Adrenal gland (tissue), 5 donors: ENCODE measurements at regions not wholly inside any gene's neighbourhood (a gene's known extent, or its start where the extent isn't known, plus 50 kb on each side); places are given as distances from the start of the nearest gene placed in this dataset.

Source experiments
- CTCF ChIP-seq, 6 experiments: fragments of 450-650 bp in 4 of 6; fragments of 200-600 bp in 2 of 6; sonication (generic) in 1 of 6; IDR thresholded peaks; 1 replicate in 5 of 6; 2 replicates in 1 of 6; pipeline versions ENCODE4 v1.5.1 to v1.8.0; 2016 to 2021; ENCODE audit warnings: antibody characterized with exemption in 6 of 6, mild to moderate bottlenecking in 2 of 6, moderate library complexity in 1 of 6
- POLR2A ChIP-seq, 2 donors: fragments of 450-650 bp; IDR thresholded peaks; one replicate each; pipeline ENCODE4 v1.6.1; 2017; ENCODE audit warnings: antibody characterized with exemption in 2 of 2, mild to moderate bottlenecking in 2 of 2, moderate library complexity in 1 of 2
- donor health status: DM: no; HTN: no; CAD: no.

DNA sequence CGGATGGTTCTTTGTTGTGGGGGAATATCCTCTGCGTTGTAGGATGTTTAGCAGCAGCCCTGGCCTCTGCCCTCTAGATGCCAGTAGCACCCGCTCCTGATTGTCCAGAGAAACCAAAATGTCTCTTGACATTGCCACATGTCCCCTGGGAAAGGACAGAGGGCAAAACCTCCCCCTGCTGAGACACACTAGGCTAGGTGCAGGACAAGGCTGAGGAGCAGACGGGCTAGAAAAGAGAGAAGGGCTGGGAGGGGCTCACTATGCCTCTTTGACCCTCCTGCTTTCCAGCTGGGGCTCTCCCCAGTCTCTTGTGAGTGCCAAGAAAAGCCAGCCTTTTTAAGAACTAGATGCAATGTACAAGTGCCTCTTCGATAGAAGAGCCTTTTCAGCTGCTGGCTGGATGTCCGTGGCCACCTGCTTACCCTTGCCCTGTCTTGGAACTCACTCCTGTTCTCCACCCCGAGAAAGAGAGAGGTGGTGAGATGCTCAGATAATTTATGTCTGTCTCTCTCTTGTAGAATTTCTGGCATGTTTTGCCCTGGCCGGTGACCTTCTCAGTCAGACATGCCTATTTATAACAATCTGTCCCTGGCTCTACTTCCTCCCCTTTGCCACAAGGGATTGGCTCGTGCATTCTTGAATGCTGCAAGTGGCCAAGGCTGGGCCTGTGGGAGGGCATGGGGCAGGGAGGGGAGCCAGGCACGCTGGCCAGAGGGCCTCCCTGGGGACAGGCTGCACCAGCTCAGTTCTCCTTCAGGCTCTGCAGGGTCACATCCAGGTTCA lies 142.6 kb downstream of the RPLP1 start:
- TF ChIP-seq CTCF (IDR thresholded peaks at IDR 0.05) (peak in 2 of 6 experiments; percentile 12 to 13), POLR2A (IDR thresholded peaks at IDR 0.05) (no peak)
